Midbrain (tissue), 1 donor: ENCODE measurements at regions not wholly inside any gene's neighbourhood (a gene's known extent, or its start where the extent isn't known, plus 50 kb on each side); places are given as distances from the start of the nearest gene placed in this dataset.

Experiments used
- DNase-seq: peaks from one replicate; lab custom pipeline; 2025; lab: John Stamatoyannopoulos, UW

DNA sequence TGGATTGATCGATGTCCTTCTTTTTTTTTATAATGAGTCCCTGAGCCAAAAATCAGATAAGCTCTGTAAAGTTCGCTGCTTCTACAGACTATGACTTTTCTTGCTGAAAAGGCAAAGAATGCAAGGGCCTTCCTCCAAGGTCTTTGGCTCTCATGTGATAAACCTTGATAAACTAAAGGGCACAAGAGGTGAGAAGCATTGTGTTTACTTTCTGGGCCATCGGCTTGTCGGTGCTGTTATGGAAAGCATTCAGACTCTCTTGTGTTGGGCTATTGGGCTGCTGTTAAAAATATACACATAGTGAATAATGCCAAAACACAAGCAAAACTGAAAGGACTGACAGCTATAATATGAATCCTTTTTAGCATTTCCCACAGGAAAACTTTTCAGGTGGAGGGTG is 472.4 kb upstream of the SPHKAP start:
- no peak for DNase-seq

DNA sequence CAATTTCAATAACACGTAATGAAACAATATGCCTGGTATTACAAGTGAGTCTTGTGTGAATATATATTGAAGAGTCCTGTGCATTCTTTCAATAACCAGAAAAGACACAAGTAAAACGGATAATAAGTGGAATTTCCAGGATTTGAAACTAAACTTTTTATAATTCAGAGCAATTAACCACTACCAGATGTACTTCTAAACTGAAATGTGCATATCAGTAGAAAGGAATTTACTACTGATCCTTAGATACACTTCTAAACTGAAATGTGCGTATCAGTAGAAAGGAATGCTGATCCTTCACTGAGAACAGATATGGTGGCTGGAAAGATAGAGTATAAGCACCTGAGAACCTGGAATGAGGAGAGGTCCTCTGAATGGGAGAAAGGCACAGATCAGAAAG is 470.9 kb upstream of the SPHKAP start:
- no peak for DNase-seq

GRCh38 chr2:228649876-228650275 is 468.4 kb upstream of the SPHKAP start:
- DNase-seq = no peak

GRCh38 chr2:228649447-228649846 is 468.0 kb upstream of the SPHKAP start:
- DNase-seq = no peak

GRCh38 chr2:228648541-228648940 is 467.1 kb upstream of the SPHKAP start:
- DNase-seq = no peak

- no peak for DNase-seq
These were observed 464.6 kb upstream of the SPHKAP start for GRCh38 chr2:228646061-228646460.

- DNase-seq = no peak
These were observed 462.7 kb upstream of the SPHKAP start for GRCh38 chr2:228644199-228644598.

- DNase-seq = no peak
These were observed 461.4 kb upstream of the SPHKAP start for GRCh38 chr2:228642861-228643260.

DNA sequence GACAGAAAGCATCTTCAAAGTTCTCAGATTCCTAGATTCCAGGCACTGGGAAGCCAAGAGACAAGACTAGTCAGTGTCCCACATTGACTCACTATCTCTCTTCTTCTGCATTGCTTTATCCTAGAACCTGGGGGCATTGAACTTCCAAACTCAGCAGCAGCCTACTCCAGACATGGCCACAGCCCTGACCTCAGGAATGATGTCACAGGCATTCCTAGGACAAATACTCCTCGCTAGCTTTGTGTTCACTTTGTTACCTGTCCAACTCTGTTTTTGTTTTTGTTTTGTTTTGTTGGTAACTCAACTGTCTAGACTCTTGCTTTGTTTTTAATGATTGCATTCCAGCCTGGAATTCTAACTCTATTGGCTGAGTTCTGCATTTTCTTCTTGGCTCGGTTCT is 449.3 kb upstream of the SPHKAP start:
- no peak for DNase-seq

DNA sequence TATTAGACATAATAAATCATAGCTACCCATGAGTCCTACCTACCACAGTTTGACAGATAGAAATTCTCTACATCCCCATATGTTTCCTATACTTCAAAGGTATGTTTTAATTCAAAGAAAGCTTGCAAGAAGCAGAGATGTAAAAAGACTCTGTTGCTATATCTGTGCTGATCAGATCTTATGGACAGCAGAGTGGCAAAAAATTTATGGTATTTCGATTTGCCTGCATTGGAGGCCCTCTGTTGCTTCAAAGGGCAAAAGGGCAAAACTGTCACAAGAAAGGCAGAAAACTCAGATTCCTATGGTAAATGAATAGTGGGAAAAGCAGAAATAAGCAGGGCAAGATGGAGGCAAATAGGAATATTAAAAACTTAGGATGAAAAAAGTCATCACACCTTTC is 447.8 kb upstream of the SPHKAP start:
- no peak for DNase-seq

- no peak for DNase-seq
These were observed 447.2 kb upstream of the SPHKAP start for GRCh38 chr2:228628682-228629081.

- no peak for DNase-seq
These were observed 446.0 kb upstream of the SPHKAP start for GRCh38 chr2:228627510-228627909.

DNA sequence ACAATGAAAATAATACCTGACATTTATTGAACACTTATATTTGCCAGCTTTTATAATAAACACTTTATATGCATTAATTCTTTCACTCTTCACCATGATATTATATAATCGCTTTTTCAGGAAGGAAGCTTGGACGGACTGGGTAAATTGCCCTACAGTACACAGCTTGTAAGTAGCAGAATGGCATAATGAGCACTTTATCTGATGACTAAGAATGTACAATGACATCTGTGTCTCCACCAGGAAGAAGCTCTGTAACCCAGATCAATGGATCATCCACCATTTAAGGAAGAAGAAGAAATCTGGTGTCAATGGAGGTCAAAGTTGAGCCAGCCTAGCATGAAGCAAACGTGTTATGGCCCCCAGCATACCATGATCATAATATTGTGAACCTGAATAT is 444.0 kb upstream of the SPHKAP start:
- DNase-seq = no peak

GRCh38 chr2:228624733-228625132 is 443.2 kb upstream of the SPHKAP start:
- no peak for DNase-seq

DNA sequence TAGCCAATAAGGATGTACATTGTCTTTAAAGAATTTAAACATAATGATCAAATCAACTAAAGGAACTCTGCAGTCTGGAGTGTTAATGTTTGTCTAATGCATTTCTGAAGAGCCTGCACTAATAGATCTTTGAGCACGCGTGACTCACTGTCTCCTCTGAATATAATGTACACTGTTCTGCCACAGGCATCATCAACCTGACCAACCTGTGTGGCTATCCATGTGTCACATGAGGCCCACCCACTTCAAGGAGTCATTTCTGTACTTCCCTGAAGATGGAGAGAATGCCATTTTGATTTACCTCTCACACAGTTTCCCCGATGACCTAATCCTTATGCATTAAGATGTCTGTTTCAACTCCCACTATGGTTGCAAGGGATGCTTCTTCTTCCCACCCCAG is 434.0 kb upstream of the SPHKAP start:
- DNase-seq = no peak

GRCh38 chr2:228614741-228615140 is 433.3 kb upstream of the SPHKAP start:
- no peak for DNase-seq

- DNase-seq = no peak
These were observed 431.8 kb upstream of the SPHKAP start for GRCh38 chr2:228613133-228613850.

DNA sequence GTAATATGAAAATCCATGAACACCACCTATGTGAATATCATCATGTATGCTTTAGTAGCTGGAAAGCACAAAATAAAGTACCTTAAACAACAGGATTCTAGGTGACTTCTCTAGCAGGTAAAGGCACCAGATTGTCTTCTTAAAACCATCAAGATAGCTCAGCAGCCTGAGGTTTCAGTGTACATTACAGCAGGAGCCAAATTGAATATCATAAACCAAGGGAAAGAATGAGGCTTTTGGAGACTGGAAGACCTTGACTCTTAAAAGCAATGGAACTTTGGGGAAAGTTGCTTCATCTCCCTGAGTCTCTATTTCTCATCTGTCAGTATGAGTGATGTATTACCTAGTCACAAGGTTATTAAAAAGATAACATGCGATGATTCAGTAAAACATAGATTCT is 429.7 kb upstream of the SPHKAP start:
- DNase-seq = no peak

GRCh38 chr2:228602288-228602687 is 420.8 kb upstream of the SPHKAP start:
- DNase-seq = no peak

DNA sequence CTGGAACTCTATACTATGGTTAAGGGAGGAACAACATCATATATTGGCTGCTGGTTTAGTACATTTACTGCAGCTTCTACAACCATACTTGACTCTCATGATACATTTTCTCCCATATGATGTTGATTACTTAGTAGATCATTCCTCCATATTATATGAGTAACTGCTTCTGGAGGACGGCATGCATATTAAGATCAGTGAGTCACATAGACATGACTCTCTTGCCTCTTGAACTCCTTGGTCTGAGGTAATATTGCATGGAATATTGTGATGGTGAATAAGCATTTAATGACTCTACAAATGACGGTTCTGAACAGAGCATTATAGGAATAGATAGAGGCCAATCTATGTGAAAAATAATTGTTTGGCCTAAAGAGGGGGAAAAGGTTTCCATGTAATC is 418.8 kb upstream of the SPHKAP start:
- no peak for DNase-seq

GRCh38 chr2:228599781-228600180 is 418.3 kb upstream of the SPHKAP start:
- no peak for DNase-seq

GRCh38 chr2:228599297-228599696 is 417.8 kb upstream of the SPHKAP start:
- no peak for DNase-seq

DNA sequence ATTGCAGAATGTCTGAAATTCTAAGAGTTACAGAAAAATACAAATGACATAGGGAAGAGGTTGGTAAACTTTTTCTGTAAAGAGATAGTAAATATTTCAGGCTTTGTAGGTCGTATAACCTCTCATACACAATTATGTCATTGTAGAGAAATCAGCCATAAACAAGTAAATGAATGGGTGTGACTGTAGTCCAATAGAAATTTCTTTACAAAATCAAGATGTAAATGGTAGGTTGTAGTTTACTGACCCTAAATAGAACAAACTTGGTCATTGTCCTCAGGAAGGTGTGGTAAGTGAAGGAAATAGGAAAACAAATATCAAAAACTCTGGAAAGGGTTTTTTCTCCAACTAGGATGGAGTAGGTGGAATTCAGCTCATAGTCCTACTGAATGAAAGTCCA is 415.5 kb upstream of the SPHKAP start:
- no peak for DNase-seq

DNA sequence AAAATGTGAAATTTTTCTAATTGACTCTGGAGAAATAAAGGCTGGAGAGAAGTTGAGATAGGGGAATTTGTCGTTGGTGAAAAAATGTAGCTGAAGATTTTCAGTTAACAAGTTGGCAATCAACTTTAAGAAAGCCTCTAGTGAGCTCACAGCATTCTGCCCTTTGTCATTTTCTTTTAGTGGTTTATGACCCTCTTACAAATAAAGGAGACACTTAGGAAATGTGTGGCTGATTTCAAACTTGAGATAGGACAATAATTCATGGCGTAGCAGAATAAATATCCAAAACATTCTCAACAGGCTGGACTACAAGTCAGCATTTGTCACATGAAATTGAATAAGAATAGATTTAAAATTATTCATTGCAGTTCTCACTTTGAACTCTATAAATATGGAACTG is 412.5 kb upstream of the SPHKAP start:
- DNase-seq = no peak

DNA sequence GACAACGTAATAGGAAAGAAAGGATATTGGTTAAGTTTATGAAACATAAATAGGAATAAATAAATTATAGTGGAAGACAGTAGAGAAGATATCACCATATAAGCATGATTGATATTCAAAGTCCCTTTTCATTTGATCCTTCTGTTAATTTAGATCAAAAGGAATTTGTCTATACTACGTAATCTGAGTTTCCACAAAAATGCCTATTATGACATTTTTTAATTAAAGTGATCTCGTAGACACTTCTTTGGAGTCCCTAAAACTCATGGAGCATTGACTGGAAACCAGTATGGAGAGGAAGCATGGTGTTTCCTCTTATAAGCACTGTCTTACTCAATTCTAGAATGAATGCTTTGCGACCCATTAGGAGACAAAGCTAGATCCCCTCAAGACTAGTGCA is 411.4 kb upstream of the SPHKAP start:
- no peak for DNase-seq
